NCI-H2081 treated with DMSO at 0.1 percent for 48 hours (cell line): ENCODE measurements at regions not wholly inside any gene's neighbourhood (a gene's known extent, or its start where the extent isn't known, plus 50 kb on each side); places are given as distances from the start of the nearest gene placed in this dataset.
A peak's percentile ranks its signal among the peaks of the same experiment; 100 is the strongest.

Experiments used
- DNase-seq: peaks from one replicate; lab custom pipeline; 2025; lab: John Stamatoyannopoulos, UW

DNA sequence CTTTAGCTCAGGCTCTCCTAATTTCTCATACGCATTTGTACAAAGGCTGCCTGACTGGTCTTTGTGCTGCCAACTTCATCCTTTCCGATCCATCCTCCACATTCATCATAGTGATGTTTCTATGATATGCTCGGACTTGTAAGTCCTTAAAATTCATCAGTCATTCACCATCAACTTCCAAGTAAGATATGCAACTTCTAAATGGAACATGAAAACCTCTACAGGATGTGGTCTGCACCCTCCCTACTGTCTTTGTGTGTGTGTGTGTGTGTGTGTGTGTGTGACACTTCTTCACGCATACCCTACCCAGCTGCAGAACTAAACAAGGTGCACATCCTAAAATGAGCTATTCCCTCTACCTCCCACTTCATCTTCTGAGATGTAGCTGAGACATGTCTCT is 397.9 kb upstream of the NR5A2 start:
- no peak for DNase-seq

DNA sequence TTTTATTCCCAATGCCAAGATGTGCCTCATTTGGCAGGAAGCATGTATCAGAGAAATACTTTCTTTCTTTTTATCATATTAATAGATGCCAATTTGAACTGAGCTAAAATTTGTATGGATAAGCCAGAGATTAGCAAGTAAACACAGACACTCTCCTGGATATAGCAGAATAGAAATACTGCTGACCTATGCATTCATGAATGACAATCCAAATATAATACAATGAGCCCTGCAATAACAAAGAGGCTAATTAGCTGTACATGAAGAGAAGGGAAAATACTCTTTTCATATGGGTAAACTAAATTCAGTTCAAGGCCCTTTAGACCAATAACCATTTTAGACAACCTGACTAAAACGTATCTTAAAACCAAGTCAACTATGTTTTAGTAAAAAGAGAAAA is 388.1 kb upstream of the NR5A2 start:
- DNase-seq = no peak

DNA sequence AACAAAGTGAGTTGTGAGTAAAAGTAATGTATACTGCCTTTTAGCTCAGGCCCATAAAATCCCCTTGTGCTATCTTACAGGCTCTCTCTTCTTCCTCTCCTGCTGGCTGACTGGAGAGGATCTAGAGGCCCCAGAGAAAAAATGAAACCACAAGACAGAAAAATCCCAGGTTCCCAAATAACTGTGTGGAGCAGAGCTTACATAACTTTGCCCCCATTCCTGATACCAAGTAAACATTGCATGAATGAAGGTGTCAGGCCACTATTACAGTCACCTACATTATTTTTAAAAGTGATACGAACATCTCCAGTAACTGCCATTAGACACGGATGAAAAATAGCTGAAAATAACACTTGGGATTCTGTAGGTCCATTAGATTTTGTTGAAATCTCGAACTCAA is 386.0 kb upstream of the NR5A2 start:
- no peak for DNase-seq

DNA sequence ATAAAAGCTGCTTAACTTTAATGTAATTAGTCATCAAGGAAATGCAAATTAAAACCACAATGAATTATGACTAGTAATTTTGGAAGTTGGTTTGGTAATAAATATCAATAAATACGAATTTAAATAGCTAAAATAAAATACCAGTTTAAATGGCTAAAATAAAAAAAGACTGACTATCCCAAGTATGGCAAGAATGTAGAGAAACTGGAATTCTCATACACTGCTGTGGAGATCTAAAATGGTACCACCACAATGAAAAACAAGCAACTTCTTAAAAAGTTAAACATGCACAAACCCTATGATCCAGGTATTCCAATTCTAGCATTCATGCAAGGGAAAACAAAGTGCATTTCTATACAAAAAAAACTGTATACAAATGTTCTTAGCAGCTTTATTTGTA is 382.6 kb upstream of the NR5A2 start:
- DNase-seq = no peak

DNA sequence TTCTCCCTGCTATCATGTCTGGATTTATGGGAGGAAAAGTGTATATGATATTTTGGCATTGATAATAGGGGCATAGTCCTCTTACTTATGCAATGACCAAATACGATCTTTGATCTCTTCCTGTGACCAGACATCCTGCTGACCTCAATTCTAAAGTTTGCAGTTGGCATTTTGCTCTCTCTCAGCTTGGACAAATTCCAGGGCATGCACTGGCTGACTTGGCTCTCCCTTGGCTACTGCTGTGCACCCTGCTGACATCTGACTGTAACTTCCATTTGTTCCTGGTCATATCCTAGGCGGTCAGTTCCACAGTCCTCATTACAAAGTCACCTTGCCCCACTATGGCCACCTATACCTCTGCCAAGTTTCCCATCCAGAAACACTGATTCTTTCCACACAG is 380.7 kb upstream of the NR5A2 start:
- no peak for DNase-seq

DNA sequence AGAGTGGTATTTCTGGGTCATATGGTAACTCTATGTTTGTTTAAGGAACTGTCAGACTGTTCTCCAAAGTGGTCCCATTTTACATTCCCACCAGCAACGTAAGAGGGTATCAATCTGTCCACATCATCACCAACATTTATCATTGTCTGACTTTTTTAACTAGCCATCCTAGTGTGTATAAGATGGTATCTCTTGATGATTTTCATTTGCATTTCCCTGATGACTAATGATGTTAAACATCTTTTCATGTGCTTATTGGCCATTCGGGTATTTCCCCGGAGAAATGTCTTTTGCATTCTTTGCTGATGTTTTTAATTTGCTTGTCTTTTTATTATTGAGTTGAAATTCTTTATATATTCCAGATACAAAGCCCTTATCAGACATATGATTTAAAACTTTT is 370.1 kb upstream of the NR5A2 start:
- DNase-seq = no peak

DNA sequence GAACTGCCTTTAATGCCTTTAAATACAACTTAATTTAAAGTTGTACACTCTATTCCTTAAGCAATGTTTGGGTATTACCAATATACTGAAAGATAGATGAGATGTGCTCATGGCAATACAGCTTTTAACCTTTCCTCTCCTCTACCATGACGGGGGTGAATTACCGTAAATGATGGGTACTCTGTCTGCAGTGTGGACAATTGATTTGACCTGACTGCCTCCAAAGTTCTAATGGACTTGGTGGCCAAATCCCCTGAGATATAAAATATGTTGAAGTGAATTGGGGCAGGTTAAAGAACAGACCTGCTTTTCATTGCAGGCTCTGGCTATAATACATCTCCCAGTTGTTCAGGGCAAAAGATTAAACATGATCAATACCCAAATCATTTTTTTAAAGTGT is 367.4 kb upstream of the NR5A2 start:
- no peak for DNase-seq

DNA sequence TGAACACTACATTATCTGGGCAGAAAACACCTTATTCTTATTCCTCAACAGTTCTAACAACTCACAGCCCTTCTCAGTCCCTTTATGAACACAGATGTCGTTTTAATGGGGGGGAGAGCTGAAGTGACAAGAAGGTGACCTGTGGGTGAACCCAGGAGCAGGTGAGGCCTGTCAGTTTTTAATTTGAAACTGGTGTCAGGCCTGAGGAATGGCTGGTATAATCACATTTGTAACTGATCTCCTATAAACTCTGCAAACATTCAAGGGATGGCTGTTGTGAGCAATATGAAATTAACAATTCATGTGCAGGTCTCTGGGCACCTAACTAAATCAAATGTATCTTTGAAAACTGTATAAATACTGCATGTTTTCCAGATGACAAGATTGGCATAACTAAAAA is 362.1 kb upstream of the NR5A2 start:
- peak; percentile 18 for DNase-seq

DNA sequence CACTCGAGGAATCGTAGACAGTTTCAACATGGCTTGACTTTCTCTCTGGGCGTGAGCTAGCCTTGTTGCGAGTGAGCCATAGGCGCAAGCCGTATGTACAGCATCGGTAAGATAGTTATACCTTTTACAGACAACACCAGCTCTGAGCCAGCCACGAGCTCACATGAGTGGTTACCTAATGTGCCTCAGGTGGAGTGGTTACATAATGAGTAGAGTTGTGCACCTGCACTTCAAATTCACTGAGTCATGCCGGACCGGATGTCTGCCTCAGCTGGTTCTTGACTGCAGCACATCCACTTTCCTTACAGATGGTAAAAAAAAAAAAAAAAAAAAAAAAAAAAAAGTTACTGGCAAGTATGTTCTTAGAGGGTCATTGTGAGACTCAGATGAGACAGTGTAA is 360.4 kb upstream of the NR5A2 start:
- DNase-seq = no peak

DNA sequence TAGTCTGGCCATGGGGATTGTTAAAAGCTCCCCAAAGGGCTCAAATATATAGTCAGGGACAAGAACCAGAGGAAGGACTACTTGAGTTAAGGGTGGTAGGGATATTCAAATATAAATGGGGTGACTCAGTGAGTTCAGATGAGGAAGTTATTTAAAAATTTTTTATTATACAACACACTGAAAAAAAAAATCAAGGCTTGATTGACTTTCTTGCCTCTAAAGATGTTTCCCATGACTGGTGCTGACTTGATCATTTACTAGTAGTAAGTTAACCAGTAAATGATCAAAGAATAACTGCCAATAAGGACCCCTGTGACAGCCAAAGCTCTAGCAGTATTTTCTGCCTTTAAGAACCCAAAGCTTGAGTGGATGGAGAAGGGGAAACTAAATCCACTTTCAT is 357.6 kb upstream of the NR5A2 start:
- no peak for DNase-seq

DNA sequence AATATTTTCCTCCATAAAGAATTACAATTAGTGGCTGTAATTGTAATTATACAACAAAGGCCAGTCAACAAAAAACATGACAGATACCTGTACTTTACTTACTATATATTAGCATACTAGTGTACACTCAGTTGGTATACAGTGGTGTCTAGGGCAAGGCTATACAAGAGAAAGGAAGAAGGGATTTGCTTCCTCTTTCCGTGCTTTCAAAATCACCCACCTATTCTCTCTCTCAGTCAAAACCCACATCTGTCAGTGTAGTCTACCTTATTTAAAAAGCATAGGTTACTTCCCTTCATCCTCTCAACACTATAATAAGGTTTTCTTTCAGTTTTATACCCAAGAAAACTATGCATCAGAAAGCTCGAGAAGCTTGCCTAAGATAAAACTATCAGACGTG is 355.8 kb upstream of the NR5A2 start:
- no peak for DNase-seq

DNA sequence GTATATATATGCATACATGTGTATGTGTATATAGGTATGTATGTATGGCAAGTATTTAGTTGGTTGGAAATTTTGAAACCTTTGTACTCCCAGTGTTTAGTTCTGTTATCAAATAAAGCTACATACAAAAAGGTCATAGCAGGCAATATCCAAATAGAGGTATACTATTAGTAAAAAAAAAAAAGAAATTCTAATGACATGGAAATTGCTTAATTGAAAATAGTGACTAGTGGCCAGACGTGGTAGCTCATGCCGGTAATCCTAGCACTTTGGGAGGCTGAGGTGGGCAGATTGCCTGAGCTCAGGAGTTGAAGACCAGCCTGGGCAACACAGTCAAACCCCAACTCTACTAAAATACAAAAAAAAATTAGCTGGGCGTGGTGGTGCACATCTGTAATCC is 351.6 kb upstream of the NR5A2 start:
- DNase-seq = no peak

DNA sequence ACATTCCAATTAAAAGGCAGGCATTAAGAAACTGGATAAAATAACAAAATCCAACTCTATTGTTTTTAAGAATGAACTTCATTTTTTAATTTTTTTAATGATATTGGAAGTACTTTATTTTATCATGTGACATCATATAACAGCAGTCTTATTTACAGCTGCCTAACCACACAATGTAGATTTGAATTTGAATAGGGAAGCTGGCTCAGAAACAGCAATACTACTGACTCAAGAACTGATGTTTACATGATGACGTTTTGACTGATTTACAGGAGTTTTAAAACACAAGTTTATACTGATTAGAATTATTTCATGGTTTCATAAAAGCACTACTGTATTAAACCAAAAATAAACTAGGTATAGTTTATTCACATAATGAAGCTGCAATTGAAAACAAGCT is 348.7 kb upstream of the NR5A2 start:
- no peak for DNase-seq

DNA sequence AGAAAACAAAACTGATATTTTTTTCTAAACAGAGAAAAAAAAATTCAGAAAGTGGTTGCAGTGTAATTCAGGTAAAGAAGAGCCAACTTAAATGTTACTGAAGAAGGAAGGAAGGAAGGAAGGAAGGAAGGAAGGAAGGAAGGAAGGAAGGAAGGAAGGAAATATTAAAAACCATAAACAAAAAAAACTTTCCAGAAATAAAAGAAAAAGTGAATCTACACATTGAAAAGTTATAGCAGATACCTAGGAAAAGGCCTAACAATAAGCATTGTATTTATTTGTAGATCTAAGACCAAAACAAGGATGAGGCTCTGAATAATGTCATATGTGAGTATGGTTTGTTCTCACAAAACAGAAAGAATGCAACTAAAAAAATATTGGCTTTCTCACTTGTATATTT is 345.4 kb upstream of the NR5A2 start:
- no peak for DNase-seq

DNA sequence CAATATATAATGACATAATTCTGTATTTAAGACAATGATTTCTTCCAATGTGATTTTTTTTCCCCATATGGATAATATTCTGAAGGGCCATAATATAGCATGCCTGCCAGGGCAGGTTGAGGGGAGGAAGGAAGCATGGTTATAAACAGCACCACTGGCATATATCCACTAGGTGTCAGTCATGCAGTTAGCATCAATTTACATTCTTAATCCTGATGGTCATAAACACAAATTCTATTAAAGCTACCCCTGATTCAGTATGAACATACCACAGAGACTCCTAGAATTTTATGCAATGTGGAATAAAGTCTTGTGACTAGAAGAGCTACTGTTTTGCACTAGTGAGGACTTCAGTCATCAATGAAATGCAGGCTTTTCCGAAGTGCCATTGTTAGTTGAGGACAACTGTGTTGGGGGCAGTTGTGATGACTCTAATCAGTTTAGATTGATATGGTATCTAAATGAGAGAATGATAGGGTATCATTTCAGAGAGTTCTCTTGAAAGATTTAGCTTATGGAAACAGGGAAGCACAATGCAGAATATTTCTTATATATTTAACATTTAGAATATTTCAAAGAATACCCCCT is 342.7 kb upstream of the NR5A2 start:
- peak; percentile 51 for DNase-seq

DNA sequence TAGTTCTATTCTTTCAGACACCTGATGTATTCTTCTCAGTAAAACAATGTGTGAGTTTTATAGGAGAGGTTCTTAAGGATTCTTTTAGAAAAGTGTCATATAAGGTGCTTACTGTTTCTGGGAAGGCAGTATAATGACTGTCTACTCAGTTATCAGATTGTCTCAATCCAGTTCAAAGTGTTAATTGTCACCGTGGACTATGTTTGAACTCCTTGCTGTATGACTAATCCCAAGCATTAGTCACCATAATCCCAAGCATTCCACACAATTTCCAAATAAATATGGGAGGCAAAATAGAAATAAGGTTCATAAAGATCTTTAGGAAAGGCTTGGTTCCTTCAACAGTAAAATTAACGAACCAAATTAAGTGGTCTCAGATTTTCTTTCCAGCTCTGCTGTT is 342.1 kb upstream of the NR5A2 start:
- no peak for DNase-seq

DNA sequence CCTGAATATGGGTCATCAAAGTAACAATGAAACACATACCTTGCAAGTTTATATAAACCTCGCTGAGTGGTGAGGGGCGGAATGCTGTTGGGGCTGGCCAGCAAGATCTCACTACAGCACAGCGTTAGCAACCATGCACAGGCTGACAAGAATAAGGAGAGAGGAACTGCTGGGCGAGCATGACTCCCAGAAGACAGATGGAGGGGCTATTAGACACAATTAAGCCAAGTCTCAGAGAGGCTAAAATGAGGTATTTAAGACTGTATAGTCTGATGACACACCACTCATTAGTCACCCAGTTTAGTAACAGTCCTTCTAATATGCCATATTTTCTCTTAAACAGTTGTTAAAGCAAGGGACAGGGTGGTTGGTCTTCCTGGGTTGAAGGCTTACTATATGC is 340.2 kb upstream of the NR5A2 start:
- no peak for DNase-seq

DNA sequence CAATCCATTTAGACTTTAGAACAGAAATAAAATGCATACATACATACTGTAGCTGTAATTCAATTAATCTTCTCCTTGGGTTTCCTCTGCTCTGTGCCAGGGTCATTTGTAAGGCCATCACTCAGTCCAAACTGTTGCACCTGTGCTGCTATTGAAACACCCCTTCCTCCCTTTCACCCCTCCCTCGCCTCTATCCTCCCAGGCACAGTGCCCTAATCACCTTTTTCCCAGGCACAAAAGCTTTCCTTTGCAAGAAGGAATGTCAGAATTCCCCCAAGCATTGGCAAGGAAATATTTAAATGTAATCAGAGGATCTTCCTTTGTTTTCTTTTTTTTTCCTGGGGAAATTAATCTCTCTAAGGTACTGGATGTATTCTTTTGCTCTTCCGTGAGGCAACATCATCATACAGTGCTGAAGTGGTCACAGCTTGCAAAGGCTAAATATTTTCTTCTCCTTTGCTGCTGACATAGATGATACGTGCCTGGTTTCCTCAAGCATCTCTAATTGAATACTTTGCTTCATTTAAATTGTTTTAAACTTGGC is 339.3 kb upstream of the NR5A2 start:
- DNase-seq = no peak

DNA sequence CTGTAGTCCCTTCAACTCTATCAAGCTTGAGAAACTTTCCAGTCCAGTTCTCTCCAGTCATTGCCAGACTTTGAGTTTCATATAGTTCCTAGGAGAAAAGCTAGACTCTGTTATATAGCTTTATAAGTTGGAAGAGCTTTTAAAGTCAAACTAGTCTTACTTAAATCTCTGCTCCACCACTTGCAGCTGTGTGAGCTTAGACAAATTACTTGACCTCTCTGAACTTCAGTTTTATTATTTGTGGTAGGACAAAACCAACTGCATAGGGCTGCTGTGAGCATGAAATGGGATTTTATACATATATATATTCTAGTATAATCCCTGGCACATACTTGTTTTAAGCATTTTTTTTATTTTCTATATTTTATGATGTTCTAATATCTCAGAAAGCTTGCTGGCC is 338.7 kb upstream of the NR5A2 start:
- no peak for DNase-seq

DNA sequence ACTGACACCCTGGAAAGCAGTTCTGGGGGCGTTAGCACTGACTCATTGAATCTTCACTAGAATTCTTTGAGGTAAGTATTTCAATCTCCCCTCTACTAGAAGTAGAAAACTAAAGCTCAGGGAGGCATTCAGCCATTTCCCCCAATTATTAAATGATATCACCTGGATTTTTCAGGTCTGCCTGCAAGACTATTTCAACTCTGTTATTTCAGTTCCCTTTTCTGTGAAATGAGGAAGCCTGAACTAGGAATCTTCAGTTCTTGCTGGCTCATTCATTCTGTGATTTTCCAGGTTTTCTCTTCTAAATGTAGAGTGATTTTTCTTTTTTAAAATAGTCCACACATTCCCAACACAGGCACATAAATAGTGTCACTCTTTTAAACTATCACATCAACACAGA is 337.0 kb upstream of the NR5A2 start:
- no peak for DNase-seq

DNA sequence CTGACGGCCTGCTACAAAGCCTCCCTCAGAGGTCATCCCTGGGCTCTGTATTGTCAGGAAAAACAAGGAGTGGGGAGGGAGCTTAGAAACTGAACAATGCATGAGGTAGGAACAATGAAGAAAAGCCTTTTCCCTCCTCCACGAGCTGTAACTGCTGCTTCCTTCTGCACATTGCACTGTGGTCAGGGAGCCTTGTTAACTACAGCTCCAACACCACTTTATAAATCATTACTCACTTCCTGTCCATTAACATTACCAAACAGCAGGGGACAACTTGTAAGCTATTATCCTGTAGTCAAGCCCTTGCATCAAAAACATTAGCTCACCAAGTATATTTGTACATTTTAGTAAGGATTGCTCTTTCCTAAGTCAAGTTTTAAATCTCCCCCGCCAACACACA is 336.0 kb upstream of the NR5A2 start:
- DNase-seq = peak; percentile 17

DNA sequence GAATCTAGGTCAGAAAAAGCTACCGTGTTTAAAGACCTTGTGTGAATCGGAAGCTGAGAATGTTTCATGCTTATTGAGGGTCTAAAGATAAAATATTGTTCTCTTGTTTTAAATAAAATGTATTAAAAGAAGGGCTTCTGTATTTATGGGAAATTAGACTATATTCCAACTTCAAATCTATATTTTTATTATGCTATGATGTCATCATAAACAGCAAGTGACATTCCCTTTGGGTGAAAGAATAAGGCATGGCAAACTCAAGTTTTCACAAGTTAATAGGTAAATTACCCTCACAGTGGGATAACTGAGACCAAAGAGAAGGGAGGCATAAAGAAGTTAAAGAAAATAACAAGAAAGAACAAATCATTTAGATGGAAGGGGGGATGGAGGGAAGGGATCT is 333.8 kb upstream of the NR5A2 start:
- DNase-seq = no peak

DNA sequence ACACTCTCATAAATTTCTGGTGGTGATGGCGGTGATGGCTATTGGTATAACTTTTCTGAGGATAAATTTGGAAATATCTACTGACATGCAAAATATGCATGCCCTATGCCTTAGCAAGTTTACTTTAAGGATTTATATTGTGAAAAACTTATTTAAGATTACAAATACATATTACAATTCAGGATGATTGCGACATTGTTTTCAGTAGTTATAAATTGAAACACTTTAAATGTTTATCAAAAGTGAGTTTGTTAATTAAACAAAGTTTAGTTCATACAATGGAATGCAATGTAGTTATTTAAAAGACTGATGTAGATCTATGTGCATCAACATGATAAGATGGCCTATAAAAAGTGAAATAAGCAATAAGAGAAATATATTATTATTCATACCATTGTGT is 331.3 kb upstream of the NR5A2 start:
- DNase-seq = no peak

DNA sequence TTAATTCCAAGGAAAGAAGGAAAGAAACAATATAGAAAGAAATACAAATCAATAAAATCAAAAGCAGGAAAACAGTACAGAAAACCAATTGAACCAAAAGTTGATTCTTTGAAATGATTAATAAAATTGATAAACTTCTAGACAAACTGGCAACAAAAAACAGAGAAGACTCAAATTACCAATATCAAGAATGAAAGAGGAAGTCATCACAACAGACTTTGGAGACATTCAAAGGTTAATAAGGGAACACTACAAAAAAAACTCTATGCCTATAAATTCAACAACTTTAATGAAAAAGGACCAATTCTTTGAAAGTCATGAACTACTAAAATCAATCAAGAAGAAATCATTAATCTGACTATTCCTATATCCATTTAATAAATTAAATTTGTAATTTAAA is 329.3 kb upstream of the NR5A2 start:
- DNase-seq = no peak

DNA sequence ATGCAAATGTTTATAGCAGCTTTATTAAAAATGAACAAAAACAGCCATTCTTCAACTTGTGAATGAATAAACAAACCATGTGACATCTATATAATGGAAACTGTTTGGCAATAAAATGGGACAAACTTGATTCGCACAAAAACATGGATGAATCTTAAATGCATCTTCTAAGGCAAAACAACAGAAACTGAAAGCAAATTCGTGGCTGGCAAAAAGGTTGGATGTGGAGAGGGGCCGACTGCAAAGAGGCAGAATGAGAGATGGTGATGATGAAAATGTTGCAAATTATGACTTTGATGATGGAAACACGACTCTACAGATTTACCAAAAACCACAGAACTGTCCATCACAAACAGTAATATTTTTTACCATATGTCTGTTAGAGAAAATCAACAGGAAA is 327.0 kb upstream of the NR5A2 start:
- DNase-seq = no peak
